Stimulated activated effector memory CD8-positive, alpha-beta T cell treated with anti-CD3 and anti-CD28 coated beads, Interleukin-12 subunit alpha, Interleukin-12 subunit beta, amount 100 ng/mL, for 72 hours (primary cell): ENCODE measurements at regions not wholly inside any gene's neighbourhood (a gene's known extent, or its start where the extent isn't known, plus 50 kb on each side); places are given as distances from the start of the nearest gene placed in this dataset.
"Not testable (repeated sequence)": the region's sequence is repeated elsewhere in the genome, so short reads cannot be mapped to it uniquely, and the experiment has no call there.

Experiments used
- ATAC-seq: fragments of 150-1000 bp; cut with Tn5 transposase; 2 replicates; pipeline ENCODE4 v1.10.0; 2021
- DNase-seq, 2 donors: peaks; one replicate each; pipeline ENCODE4 v3.0.0; 2021 to 2022; ENCODE audit warnings: low spot score in 2 of 2
- H3K27ac Mint-ChIP-seq: one replicate; pipeline ENCODE4 v1.8.0; 2022; ENCODE audit warnings: mild to moderate bottlenecking, mixed read lengths
- H3K36me3 Mint-ChIP-seq: one replicate; pipeline ENCODE4 v1.8.0; 2022; ENCODE audit warnings: mild to moderate bottlenecking, mixed read lengths
- H3K4me1 Mint-ChIP-seq: one replicate; pipeline ENCODE4 v1.8.0; 2022; ENCODE audit warnings: mixed read lengths
- H3K4me3 Mint-ChIP-seq: one replicate; pipeline ENCODE4 v1.8.0; 2022; ENCODE audit warnings: mild to moderate bottlenecking, mixed read lengths
- H3K9me3 Mint-ChIP-seq: one replicate; pipeline ENCODE4 v1.8.0; 2022; ENCODE audit warnings: mixed read lengths

DNA sequence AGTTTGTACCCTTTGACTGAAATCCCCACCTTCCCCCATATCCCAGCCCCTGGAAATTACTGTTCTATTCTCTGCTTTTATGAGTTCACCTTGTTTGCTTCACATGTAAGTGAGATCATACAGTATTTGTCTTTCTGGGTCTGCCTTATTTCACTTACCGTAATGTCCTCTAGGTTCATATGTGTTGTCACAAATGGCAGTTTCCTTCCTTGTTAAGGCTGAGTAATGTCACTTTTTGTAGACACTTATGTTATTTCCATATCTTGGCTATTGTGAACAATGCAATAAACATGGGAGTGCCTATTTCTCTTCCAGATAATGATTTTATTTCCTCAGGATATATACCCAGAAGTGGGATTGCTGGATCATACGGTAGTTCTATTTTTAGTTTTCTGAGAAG, 272.3 kb downstream of the MRPS30 start:
- Mint-ChIP-seq H3K36me3 (no peaks in the 10 kb centered on the region), H3K4me1 (no peaks in the 10 kb centered on the region), H3K4me3 (no peak overlapping the region), H3K27ac (no peak overlapping the region), H3K9me3 (peaks cover 16% of the 10 kb centered on the region)
- no peak for ATAC-seq
- DNase-seq: no peak

DNA sequence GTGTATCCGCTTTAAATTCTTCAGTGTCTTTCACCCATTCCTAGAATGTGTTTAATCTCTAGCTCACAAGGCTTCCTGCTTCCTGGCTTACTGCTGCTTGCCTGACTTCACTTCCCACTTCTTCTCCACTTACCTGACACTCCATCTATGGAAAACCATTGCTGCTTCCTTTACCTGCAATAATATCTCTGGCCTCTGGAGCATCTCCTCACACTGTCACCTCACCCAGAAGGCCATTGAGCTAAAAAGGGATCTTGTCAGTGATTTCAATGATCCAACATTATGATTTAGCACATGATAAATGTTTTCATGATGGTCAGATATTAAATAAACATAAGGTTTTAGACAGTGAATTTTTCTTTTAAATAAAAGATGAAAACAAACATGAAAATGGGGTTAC, 281.1 kb downstream of the MRPS30 start:
- ATAC-seq: no peak
- H3K9me3 Mint-ChIP-seq: peaks cover 17% of the 10 kb centered on the region
- no peak overlapping the region for H3K4me3 Mint-ChIP-seq
- DNase-seq: no peak
- H3K4me1 Mint-ChIP-seq: no peaks in the 10 kb centered on the region
- H3K27ac Mint-ChIP-seq: no peak overlapping the region
- no peaks in the 10 kb centered on the region for H3K36me3 Mint-ChIP-seq

DNA sequence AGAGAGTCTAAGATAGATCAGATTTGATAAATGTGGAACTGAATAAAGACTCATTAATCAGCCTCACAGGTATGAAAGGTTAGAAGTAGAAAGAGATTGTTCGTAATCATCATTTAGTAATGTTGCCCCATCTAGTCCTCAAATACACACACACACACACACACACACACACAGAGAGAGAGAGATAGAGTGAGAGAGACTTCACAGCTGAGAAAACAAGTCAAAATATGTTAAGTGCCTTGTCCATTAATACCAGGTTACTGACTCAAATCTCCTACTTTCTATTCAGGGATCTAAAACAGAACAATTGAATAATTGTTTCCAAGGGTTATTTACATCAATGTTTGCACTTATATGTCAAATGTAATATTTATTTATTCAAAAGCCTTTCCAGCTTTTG, 284.6 kb downstream of the MRPS30 start:
- H3K9me3 Mint-ChIP-seq: peaks cover 12% of the 10 kb centered on the region
- no peak for ATAC-seq
- no peak overlapping the region for H3K4me3 Mint-ChIP-seq

DNA sequence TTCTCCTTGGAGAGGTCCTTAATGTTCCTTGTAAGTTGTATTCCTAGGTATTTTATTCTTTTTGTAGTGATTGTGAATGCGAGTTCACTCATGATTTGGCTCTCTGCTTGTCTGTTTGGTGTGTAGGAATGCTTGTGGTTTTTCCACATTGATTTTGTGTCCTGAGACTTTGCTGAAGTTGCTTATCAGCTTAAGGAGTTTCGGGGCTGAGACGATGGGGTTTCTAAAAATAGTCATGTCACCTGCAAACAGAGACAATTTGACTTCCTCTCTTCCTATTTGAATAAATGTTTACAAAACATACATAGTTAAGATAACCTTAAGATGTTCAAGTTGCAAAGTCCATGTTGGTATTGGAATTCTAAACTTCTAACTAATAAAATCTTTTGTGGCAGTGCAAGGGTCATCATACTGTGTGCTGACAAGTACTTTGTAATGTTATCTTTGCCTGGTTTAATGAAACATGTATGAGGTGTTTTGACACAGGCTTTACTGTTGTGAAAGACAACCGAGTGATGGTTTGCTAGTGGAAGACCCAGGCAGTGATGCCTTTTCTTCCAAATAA, 286.2 kb downstream of the MRPS30 start:
- no peak overlapping the region for H3K27ac Mint-ChIP-seq
- ATAC-seq (no peak), DNase-seq (no peak)
- peaks cover 6% of the 10 kb centered on the region for H3K9me3 Mint-ChIP-seq
- no peak overlapping the region for H3K4me3 Mint-ChIP-seq
- no peaks in the 10 kb centered on the region for H3K36me3 Mint-ChIP-seq
- no peaks in the 10 kb centered on the region for H3K4me1 Mint-ChIP-seq

More for the DNA sequence above, 284.6 kb downstream of the MRPS30 start:
- no peak overlapping the region for H3K27ac Mint-ChIP-seq
- H3K36me3 Mint-ChIP-seq: no peaks in the 10 kb centered on the region
- no peak for DNase-seq
- H3K4me1 Mint-ChIP-seq: no peaks in the 10 kb centered on the region

DNA sequence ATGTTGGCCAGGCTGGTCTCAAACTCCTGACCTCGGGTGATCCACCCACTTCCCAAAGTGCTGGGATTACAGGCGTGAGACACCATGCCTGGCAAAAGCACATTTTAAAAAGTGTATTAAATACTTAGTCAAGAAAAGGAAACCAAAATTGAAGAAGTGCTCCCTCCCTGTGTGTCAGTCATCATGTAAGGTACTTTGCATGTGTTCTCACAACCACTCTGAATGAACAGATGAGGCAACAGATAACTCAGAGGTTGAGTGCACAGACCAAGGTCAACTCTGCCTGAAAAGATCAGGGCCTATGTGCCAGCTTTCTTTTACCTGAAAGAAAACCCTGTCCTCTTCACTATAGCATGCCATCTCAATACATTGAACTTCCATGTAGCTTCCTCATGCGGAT, 289.7 kb downstream of the MRPS30 start:
- Mint-ChIP-seq H3K36me3 (no peaks in the 10 kb centered on the region), H3K9me3 (peaks cover 8% of the 10 kb centered on the region), H3K4me1 (no peaks in the 10 kb centered on the region), H3K4me3 (no peak overlapping the region), H3K27ac (no peak overlapping the region)
- DNase-seq: no peak
- no peak for ATAC-seq

DNA sequence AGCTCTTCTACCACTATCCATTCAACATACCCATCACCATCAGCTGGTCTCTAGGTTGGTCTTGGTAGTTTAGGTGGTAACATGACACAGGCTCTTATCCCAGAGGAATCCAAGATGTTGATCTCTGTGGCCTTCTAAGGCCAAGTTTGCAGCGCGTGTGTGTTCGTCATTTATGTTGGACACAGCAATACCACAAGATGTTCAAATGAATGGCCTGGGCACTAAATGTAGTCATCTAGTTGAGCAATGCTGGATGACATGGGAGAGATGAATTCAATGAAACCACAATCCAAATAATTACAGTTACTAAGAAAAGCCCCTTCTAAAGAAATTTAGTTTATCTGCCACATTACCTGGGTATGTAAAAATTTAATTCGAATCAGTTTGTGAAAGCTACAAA, 292.4 kb downstream of the MRPS30 start:
- Mint-ChIP-seq H3K27ac (no peak overlapping the region), H3K9me3 (peaks cover 16% of the 10 kb centered on the region), H3K4me3 (no peak overlapping the region), H3K36me3 (no peaks in the 10 kb centered on the region), H3K4me1 (no peaks in the 10 kb centered on the region)
- DNase-seq: no peak
- no peak for ATAC-seq

DNA sequence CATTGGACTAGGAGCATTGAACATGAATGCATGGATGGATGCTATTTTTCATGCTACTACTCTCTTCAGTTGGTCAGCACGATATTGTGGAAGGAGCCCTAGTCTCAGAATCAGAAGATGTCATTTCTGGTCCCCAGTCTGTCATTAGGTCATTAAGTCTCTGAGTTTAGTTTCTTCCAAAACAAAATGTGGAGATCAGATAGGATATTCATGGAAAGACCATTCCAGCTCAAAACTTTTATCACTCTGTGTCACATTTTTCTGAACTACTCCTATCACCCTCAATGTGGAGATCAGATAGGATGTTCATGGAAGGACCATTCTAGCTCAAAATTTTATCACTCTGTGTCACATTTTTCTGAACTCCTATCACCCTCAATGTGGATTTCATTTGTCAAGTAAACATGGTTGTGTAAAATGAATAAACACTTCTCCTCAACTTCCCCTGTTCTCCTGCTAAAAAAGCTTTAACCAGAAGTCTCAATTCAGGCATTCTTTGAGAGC, 296.8 kb downstream of the MRPS30 start:
- ATAC-seq (no peak), DNase-seq (no peak)
- Mint-ChIP-seq H3K4me1 (no peaks in the 10 kb centered on the region), H3K36me3 (no peaks in the 10 kb centered on the region), H3K9me3 (peaks cover 22% of the 10 kb centered on the region), H3K4me3 (no peak overlapping the region), H3K27ac (no peak overlapping the region)

DNA sequence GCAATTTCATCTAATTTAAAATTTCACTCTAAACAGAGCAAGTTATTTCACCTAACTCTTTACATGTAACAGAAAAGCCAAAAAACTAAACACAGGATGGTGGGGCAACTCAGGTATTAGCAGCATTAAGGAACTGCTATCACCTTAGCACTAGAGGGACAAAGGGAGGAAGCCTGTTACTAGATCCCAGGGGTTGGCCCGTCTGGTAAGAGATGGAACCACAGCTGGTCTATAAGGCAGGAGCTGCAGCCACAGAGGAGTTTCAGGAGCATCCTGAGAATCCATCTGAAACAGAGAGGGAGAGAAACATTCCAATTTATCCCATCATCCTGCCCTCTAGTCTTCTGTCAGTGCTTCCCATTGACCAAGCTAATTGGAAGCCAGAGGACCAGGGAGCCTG, 300.3 kb downstream of the MRPS30 start:
- Mint-ChIP-seq H3K27ac (no peak overlapping the region), H3K4me1 (no peaks in the 10 kb centered on the region), H3K9me3 (peaks cover 19% of the 10 kb centered on the region), H3K4me3 (no peak overlapping the region), H3K36me3 (no peaks in the 10 kb centered on the region)
- no peak for DNase-seq
- ATAC-seq: no peak

DNA sequence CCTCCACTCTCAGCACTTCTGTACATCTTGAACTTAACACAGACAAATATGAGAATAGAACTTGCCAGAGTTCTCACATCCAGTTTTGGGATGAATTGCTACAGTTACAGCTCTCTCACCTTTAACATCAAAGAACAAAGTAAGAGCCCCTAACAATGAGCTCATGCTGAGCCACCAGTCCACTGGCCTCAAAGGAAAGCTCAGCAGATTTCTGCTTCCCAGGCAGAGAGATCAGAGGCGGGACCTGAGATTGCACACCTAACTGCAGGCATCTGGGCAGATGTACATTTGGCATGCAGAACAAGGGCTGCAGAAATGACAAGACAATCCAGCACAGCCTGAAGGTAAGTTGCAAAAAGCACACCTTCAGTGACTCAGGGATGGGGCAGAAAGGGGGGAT, 300.9 kb downstream of the MRPS30 start:
- Mint-ChIP-seq H3K9me3 (peaks cover 21% of the 10 kb centered on the region), H3K4me3 (no peak overlapping the region), H3K27ac (no peak overlapping the region), H3K36me3 (no peaks in the 10 kb centered on the region), H3K4me1 (no peaks in the 10 kb centered on the region)
- ATAC-seq: no peak
- DNase-seq: no peak

DNA sequence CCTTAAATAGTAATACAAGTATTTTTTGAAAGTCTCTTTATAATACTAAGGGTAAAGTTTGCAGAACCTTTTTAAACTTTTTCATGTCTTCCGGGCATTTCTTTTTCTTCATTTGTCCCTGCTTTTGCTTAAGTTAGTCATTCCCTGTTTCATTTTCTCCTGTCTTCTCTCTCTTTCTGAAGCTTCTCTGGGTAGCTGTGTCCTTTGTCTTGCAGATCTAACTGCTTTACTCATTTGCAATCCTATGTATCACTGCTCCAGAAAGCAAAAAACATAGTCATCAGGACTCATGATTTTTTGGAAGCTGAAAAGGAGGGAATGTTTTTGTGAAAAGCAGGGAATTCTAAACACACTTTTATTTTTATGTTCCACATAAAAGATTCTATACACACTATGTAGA, 301.7 kb downstream of the MRPS30 start:
- H3K4me1 Mint-ChIP-seq: no peaks in the 10 kb centered on the region
- ATAC-seq: no peak
- no peak for DNase-seq
- peaks cover 17% of the 10 kb centered on the region for H3K9me3 Mint-ChIP-seq
- no peaks in the 10 kb centered on the region for H3K36me3 Mint-ChIP-seq
- H3K27ac Mint-ChIP-seq: no peak overlapping the region
- no peak overlapping the region for H3K4me3 Mint-ChIP-seq

DNA sequence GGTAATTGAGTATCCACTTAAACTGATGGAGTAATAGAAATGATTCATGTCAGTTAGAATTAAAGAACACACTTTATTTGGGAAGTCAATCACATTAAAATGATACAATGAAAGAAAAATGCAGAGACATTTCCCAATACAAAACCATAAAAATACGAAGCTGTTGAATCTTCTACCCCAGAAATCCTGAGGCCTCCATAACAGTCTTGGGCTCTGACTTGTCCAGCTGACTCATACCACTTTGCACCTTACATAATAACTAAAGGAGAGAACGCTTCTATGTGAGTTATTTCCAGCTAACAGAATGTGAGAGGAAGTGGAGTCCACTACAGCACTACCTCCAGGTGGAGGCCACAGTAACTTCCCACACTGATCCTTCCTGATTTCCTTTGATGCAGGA, 305.0 kb downstream of the MRPS30 start:
- Mint-ChIP-seq H3K36me3 (no peaks in the 10 kb centered on the region), H3K4me3 (no peak overlapping the region), H3K4me1 (no peaks in the 10 kb centered on the region), H3K27ac (no peak overlapping the region), H3K9me3 (peaks cover 17% of the 10 kb centered on the region)
- ATAC-seq: no peak
- no peak for DNase-seq

DNA sequence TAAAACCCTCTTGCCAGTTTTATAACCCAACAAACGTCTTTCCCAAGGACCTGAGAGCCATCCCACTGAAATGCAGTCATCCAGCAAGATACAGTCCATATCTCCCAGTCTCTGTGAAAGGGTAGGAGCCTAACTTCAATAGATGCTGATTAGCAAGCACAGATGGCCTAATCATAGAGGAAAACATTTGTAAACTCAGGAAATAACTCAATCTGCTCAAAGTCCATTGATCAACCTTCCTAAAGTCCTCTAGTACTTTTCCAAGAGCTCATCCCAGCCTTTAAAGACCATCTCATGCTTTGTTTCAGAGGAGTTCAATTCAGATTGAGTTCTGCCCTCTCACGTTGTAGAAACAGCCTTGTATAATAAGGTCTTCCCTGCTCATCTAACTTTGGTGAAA, 324.2 kb downstream of the MRPS30 start:
- no peaks in the 10 kb centered on the region for H3K4me1 Mint-ChIP-seq
- peaks cover 15% of the 10 kb centered on the region for H3K9me3 Mint-ChIP-seq
- H3K4me3 Mint-ChIP-seq: no peak overlapping the region
- ATAC-seq (no peak), DNase-seq (no peak)
- H3K36me3 Mint-ChIP-seq: no peaks in the 10 kb centered on the region
- H3K27ac Mint-ChIP-seq: no peak overlapping the region

DNA sequence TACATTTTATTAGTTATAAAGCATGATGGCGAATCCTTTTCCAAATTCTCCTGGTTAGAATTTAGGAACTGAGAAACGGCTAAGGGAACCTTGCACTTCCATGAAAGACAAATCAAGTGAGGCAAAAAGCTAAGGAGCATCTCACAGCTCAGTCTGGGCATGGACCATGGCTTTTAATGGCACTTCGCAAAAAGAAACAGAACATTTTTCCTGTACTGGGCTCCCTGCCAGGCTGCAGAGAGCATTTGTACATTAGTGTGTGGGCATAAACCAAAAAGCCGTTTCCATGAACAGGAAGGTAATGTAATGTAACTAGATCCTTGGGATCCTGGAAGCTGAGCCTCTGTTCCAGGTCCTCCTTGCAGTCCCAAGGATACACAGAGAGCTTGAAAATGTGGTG, 354.2 kb downstream of the MRPS30 start:
- H3K4me3 Mint-ChIP-seq: no peak overlapping the region
- no peak for DNase-seq
- H3K4me1 Mint-ChIP-seq: no peaks in the 10 kb centered on the region
- no peak for ATAC-seq
- H3K27ac Mint-ChIP-seq: no peak overlapping the region
- H3K36me3 Mint-ChIP-seq: no peaks in the 10 kb centered on the region
- peaks cover 4% of the 10 kb centered on the region for H3K9me3 Mint-ChIP-seq

DNA sequence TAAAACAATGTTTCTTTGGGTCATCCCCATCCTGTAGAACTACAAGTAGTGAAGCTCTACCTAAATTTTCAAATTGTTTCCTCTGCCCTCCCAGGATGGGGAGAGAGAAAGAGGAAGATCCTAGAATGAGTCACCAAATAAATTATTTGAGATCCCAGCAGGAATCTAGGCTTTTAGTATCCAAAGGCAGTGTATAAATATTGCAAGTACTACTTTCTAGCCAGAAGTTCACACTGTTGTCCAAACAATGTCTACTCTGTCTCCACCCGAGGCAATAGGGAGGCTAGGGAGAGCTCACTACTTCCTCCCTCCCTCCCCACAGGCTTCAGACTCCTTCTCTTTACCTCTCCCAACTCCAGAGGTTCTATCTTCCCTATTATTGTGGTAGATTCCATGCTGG, 362.8 kb downstream of the MRPS30 start:
- ATAC-seq (no peak), DNase-seq (no peak)
- Mint-ChIP-seq H3K4me3 (no peak overlapping the region), H3K4me1 (no peaks in the 10 kb centered on the region), H3K9me3 (peaks cover 4% of the 10 kb centered on the region), H3K27ac (no peak overlapping the region), H3K36me3 (no peaks in the 10 kb centered on the region)

DNA sequence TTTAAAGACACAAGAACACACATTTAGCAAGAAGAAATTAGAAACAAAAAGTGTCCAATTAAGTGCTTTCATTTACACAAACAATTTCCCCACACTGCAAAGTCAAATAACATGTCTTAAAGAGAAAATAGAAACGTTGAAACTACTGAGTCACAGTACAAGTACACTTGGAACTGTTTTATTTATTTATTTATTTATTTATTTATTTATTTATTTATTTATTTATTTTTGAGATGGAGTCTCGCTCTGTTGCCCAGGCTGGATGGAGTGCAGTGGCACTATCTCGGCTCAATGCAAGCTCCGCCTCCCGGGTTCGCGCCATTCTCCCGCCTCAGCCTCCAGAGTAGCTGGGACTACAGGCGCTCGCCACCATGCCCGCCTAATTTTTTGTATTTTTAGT, 363.9 kb downstream of the MRPS30 start:
- not testable (repeated sequence) for H3K4me1 Mint-ChIP-seq, DNase-seq, ATAC-seq, H3K36me3 Mint-ChIP-seq, H3K9me3 Mint-ChIP-seq, H3K4me3 Mint-ChIP-seq, H3K27ac Mint-ChIP-seq

DNA sequence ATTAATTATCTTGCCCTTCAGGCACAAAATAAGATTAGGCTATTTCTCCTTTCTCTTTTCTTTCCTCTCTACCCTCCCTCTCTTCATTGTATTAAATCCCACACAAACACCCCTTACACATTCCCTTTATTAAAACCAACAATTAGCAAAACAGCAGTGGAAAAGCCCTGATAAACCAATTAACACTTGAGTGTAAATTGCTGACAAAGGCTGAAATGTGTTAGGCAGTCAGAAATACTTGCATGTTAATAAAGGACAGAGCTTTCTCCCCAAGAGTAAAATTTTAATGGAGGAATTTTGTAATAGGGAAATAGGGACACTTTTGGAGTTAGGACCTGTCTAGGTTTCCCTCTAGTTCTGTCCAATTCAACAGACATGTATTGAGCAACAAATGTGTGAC, 370.9 kb downstream of the MRPS30 start:
- Mint-ChIP-seq H3K36me3 (no peaks in the 10 kb centered on the region), H3K4me3 (no peak overlapping the region), H3K9me3 (peaks cover 16% of the 10 kb centered on the region), H3K4me1 (no peaks in the 10 kb centered on the region), H3K27ac (no peak overlapping the region)
- no peak for DNase-seq
- ATAC-seq: no peak

DNA sequence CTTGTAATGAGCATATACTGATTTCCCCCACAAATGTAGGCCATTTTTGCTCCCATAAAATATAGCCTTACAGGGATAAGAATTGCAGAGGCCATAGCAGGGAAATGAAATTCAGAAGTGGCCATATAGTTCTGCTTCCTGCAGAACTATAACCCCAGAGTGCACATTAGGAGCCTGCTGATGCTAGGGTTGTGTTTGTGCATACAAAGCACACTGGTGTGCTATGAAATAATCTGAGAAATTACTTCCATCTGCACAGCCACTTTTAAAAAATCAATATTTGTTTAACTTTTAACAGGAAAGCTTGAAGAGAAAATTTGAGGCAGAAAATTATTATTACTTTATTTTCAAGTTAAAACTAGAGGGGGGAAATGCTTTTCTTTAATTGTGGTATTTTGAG, 380.3 kb downstream of the MRPS30 start:
- no peak for DNase-seq
- no peak overlapping the region for H3K4me3 Mint-ChIP-seq
- H3K36me3 Mint-ChIP-seq: no peaks in the 10 kb centered on the region
- H3K4me1 Mint-ChIP-seq: no peaks in the 10 kb centered on the region
- H3K9me3 Mint-ChIP-seq: peaks cover 17% of the 10 kb centered on the region
- ATAC-seq: no peak
- no peak overlapping the region for H3K27ac Mint-ChIP-seq
